ENCODE measurements at regions not wholly inside any gene's neighbourhood (a gene's known extent, or its start where the extent isn't known, plus 50 kb on each side); places are given as distances from the start of the nearest gene placed in this dataset.

DNA sequence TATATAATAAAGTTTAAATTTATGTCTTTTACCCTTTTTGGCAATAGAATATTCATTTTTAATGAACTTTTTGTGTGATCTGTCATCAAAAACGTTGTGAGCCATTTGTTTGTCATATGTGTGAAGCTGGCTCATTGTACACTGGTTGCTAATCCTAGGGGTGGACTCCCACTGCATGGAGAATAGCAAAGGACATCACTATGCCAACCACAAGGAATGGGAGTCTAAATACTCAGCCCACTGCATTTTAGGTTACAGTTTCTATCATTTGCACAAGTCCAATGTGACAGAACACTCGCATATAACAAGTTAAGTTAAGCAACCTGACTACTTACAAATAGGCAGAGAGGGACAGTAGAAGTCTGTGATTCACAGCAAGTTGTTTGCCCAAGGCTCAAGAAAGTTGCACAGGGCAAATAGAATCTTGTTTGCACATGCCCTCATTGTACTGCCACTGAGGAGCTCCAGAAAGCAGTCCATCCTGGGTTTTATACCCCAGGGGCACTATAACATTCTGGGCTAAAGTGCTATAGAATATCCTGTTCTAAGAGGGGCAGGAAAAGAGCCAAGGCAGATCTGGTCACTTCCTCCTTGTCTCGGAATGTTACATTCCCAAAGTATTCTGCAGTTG is 545.9 kb upstream of the GCFC2 start:
- TF ChIP-seq POLR2A (IDR thresholded peaks at IDR 0.05; ENCODE audit: low read length) (no peak), GATA1 (IDR thresholded peaks at IDR 0.05; ENCODE audit: low read depth, low read length) (no peak)

Data from erythroblast (primary cell).